ENCODE measurements at regions not wholly inside any gene's neighbourhood (a gene's known extent, or its start where the extent isn't known, plus 50 kb on each side); places are given as distances from the start of the nearest gene placed in this dataset.

GRCh38 chr7:119341822-119342221 is 931.2 kb upstream of the KCND2 start:
- no peak for TF ChIP-seq CTCF (conservative IDR thresholded peaks at IDR 0.05; ENCODE audit: low read depth, low read length)
- TF ChIP-seq EZH2 (IDR thresholded peaks at IDR 0.05; ENCODE audit: borderline replicate concordance, low read depth, low read length, poor library complexity, severe bottlenecking), result no peak

Measured in A673 (cell line).